Osteocyte (in vitro differentiated cells): ENCODE measurements at regions not wholly inside any gene's neighbourhood (a gene's known extent, or its start where the extent isn't known, plus 50 kb on each side); places are given as distances from the start of the nearest gene placed in this dataset.

ENCODE experiments used
- DNase-seq: peaks from one replicate; pipeline ENCODE4 v3.0.0; 2021; ENCODE audit warnings: mixed read lengths; ENCODE audit not compliant: unreplicated experiment; ENCODE audit errors: extremely low spot score
- H3K27ac Mint-ChIP-seq: one replicate; pipeline ENCODE4 v1.8.0; 2021; ENCODE audit warnings: mild to moderate bottlenecking, mixed read lengths; ENCODE audit not compliant: unreplicated experiment
- H3K27me3 Mint-ChIP-seq: one replicate; pipeline ENCODE4 v1.8.0; 2021; ENCODE audit warnings: mixed read lengths; ENCODE audit not compliant: unreplicated experiment
- H3K36me3 Mint-ChIP-seq: one replicate; pipeline ENCODE4 v1.8.0; 2021; ENCODE audit warnings: mixed read lengths; ENCODE audit not compliant: unreplicated experiment
- H3K4me1 Mint-ChIP-seq: one replicate; pipeline ENCODE4 v1.8.0; 2021; ENCODE audit warnings: mixed read lengths; ENCODE audit not compliant: unreplicated experiment
- H3K4me3 Mint-ChIP-seq: one replicate; pipeline ENCODE4 v1.8.0; 2021; ENCODE audit warnings: mild to moderate bottlenecking, moderate library complexity, mixed read lengths; ENCODE audit not compliant: unreplicated experiment
- H3K9me3 Mint-ChIP-seq: one replicate; pipeline ENCODE4 v1.8.0; 2021; ENCODE audit warnings: mixed read lengths; ENCODE audit not compliant: unreplicated experiment
- TF ChIP-seq, protein P1 (sequence below): fragments of 200-600 bp; sonication (generic); IDR thresholded peaks from 2 replicates; pipeline ENCODE4 v1.5.0; 2021; ENCODE audit warnings: antibody characterized with exemption, mild to moderate bottlenecking, moderate library complexity

DNA sequence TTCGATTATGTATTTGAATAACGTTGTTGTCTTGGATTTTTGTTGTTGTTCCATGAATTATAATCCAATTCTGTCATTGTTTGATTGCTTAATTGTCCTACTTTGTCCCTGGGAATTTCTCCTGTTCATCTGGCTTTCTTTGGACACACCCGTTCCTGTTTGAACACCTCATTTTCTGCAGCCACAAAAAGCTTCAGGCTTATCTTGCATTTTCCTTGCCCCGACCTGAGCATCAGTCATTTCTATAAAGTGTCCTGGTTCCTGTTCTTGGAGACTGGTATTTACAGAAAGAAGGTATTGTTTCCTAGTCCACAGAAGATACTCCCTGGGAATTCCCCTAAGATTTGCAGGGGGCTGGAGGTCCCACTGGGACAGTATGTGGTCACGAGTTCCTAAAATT, 731.8 kb upstream of the ARGLU1 start:
- Mint-ChIP-seq H3K36me3 (no peaks in the 10 kb centered on the region), H3K27me3 (no peaks in the 10 kb centered on the region), H3K4me1 (peaks cover 5% of the 10 kb centered on the region), H3K4me3 (no peak overlapping the region), H3K9me3 (no peaks in the 10 kb centered on the region), H3K27ac (no peak overlapping the region)
- no peak for DNase-seq
- TF ChIP-seq, protein P1, sequence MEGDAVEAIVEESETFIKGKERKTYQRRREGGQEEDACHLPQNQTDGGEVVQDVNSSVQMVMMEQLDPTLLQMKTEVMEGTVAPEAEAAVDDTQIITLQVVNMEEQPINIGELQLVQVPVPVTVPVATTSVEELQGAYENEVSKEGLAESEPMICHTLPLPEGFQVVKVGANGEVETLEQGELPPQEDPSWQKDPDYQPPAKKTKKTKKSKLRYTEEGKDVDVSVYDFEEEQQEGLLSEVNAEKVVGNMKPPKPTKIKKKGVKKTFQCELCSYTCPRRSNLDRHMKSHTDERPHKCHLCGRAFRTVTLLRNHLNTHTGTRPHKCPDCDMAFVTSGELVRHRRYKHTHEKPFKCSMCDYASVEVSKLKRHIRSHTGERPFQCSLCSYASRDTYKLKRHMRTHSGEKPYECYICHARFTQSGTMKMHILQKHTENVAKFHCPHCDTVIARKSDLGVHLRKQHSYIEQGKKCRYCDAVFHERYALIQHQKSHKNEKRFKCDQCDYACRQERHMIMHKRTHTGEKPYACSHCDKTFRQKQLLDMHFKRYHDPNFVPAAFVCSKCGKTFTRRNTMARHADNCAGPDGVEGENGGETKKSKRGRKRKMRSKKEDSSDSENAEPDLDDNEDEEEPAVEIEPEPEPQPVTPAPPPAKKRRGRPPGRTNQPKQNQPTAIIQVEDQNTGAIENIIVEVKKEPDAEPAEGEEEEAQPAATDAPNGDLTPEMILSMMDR = no peak

DNA sequence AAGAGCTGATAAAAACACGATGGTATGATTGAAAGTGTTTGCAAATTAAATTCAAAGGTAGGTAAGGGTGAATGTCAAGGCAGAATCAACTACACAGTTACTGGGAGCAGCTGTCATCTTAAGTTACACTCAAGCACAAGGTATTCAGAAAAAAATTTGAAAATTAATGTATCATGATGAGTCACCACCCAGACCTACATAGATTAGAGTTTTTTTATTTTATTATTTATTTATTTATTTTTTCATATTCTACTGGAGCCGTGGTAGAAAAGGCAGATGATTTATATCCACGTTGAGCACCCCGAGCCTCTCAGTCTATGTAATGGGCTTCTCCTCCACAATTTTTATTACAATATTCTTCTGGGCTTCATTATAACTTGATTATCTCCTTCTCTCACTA, 728.9 kb upstream of the ARGLU1 start:
- Mint-ChIP-seq H3K9me3 (no peaks in the 10 kb centered on the region), H3K36me3 (no peaks in the 10 kb centered on the region), H3K4me1 (peaks cover 5% of the 10 kb centered on the region), H3K27ac (no peak overlapping the region), H3K4me3 (no peak overlapping the region), H3K27me3 (no peaks in the 10 kb centered on the region)
- TF ChIP-seq, protein P1 = no peak
- DNase-seq = no peak

DNA sequence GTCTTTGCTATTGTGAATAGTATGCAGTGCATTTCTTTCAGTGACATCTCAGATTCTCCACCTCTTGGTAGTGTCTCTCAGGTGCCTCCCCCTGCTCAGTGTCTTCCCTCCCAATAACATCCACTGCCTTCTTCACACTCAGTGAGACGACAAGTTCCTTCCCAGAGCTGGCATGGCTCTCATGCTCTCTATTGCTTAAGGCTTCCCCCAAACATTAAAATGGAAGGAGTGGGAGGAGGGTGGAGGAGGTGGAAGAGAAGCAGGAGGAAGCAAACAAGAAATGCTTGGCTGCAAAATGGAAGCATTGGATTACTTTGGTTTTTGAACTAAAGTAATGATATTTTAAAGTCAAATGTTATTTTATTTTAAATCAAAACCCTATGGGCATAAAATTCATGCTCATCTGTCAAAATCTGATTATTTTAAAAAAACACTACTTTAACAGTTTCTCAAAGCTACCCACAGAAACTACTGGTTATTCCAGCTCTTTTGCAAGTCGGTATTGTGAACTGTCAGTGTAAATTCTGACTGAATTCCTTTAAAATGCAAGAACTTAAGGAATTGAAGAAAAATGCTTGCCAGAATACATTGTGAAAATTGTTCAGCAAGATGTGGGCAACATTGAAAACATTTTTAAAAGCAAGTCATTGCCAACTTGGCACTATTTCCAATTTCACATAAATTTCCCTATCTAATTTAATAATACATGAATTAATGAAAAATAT, 727.6 kb upstream of the ARGLU1 start:
- no peaks in the 10 kb centered on the region for H3K9me3 Mint-ChIP-seq
- TF ChIP-seq, protein P1 = no peak
- H3K27ac Mint-ChIP-seq = no peak overlapping the region
- H3K4me3 Mint-ChIP-seq = no peak overlapping the region
- H3K4me1 Mint-ChIP-seq = peaks cover 5% of the 10 kb centered on the region
- DNase-seq = no peak
- H3K27me3 Mint-ChIP-seq = no peaks in the 10 kb centered on the region
- no peaks in the 10 kb centered on the region for H3K36me3 Mint-ChIP-seq

DNA sequence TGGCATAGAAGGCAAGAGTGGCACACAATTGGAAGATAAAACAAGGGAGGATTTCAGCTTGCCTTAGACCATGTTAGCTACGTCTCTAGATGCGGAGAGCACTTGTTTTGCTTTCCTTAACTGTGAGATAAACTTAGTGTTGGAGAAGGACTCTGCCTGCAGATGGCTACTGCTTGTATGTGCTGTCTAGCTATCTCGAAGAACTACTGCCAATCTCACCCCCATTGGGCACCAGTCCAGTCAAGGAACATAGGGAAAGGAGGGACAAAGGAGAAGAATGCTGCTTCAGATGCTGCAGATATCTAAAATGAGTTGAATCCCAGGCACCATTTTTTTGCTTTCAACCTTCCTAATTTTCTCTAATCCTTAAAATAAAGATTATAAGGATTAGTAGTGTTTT, 726.0 kb upstream of the ARGLU1 start:
- TF ChIP-seq, protein P1 = no peak
- DNase-seq = no peak
- no peak overlapping the region for H3K4me3 Mint-ChIP-seq
- H3K4me1 Mint-ChIP-seq = peaks cover 9% of the 10 kb centered on the region
- H3K27me3 Mint-ChIP-seq = no peaks in the 10 kb centered on the region
- H3K36me3 Mint-ChIP-seq = no peaks in the 10 kb centered on the region
- no peaks in the 10 kb centered on the region for H3K9me3 Mint-ChIP-seq
- no peak overlapping the region for H3K27ac Mint-ChIP-seq

DNA sequence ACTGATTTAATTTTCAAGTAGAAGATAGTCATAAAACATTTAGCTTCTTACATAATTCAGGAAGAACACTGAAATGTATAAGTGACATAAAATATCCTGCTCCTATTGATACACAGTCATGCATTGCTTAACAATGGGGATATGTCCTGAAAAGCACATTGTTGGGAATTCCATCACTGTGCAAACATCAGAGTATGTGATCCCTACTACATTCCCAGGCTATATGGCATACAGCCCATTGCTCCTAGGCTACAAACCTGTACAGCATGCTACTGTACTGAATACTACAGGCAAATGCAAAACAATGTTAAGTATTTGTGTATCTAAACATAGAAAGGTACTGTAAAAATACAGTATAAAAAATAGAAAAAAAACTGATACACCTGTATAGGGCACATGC, 723.9 kb upstream of the ARGLU1 start:
- Mint-ChIP-seq H3K4me3 (no peak overlapping the region), H3K36me3 (no peaks in the 10 kb centered on the region), H3K27ac (no peak overlapping the region), H3K27me3 (no peaks in the 10 kb centered on the region), H3K4me1 (peaks cover 9% of the 10 kb centered on the region), H3K9me3 (no peaks in the 10 kb centered on the region)
- no peak for DNase-seq
- TF ChIP-seq, protein P1 = no peak
